GM15510 (cell line): ENCODE measurements at regions not wholly inside any gene's neighbourhood (a gene's known extent, or its start where the extent isn't known, plus 50 kb on each side); places are given as distances from the start of the nearest gene placed in this dataset.

Experiments
- POLR2A ChIP-seq: IDR thresholded peaks from 3 replicates; pipeline ENCODE4 v1.6.1; 2011; ENCODE audit warnings: borderline replicate concordance; ENCODE audit not compliant: insufficient read length; ENCODE audit errors: extremely low read depth

GRCh38 chr13:99144306-99144705 lies 56.3 kb upstream of the UBAC2 start:
- TF ChIP-seq POLR2A, result no peak

- no peak for TF ChIP-seq POLR2A
Measured at GRCh38 chr13:99145461-99145860, 55.2 kb upstream of the UBAC2 start.

GRCh38 chr13:99150575-99151361 lies 49.9 kb upstream of the UBAC2 start:
- no peak for TF ChIP-seq POLR2A
